ENCODE measurements at regions not wholly inside any gene's neighbourhood (a gene's known extent, or its start where the extent isn't known, plus 50 kb on each side); places are given as distances from the start of the nearest gene placed in this dataset.
"Not testable (repeated sequence)": the region's sequence is repeated elsewhere in the genome, so short reads cannot be mapped to it uniquely, and the experiment has no call there.

DNA sequence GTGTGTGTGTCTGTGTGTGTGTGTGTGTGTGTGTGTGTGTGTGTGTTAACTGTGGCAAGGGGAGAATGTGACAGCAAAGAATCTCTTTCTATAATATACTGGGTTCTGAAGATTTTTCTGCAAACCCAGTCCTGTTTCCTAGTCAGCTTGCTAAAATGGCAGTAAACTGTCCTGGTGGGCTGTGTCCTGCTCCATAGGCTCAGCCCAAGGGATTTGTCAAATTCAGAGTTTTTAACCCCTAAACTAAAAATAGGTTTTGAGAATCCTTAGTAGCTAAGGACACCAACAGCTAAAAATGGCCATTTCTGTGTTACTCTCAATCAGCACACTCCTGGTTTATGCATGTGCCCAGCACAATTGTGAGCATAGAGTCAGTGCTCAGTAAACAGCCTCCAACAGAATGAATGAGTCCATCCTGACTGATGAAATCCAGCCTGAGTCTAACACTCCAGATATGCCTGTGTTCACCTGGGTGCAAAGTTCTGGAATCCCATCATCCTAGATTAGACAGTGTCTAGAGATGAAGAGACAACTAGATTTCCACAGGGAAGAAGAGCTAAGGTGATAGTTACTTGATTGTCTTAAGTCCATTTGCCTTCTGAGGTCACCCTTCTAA lies 192.6 kb downstream of the TTC6 start:
- DNase-seq, result no peak

- DNase-seq, result no peak
These were observed 196.1 kb downstream of the TTC6 start for GRCh38 chr14:37791384-37792036.

DNA sequence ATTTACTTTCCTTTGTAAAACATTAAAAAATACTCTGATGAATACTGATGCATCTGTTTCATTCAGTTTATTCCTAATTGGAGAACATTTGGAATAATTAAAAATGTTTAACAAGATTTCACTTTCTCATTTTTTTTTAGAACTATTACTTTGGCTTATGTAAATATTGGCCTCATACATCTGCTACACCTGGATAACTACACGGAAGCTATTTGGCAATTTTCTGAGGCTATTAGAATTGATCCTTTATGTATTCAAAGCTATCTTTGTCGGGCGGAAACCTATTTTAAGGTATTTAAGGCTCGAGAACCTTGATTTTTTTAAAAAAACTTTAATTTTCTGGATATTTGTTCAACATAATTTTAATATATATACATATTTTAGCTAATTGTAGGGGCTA lies 196.7 kb downstream of the TTC6 start:
- DNase-seq, result no peak

GRCh38 chr14:37796703-37797416 lies 201.4 kb downstream of the TTC6 start:
- no peak for DNase-seq

- no peak for DNase-seq
These were observed 202.2 kb downstream of the TTC6 start for GRCh38 chr14:37797675-37798074.

- no peak for DNase-seq
These were observed 212.3 kb downstream of the TTC6 start for GRCh38 chr14:37807722-37808121.

- DNase-seq, result no peak
These were observed 214.8 kb downstream of the TTC6 start for GRCh38 chr14:37810094-37810801.

- no peak for DNase-seq
These were observed 218.3 kb downstream of the TTC6 start for GRCh38 chr14:37813732-37814131.

- no peak for DNase-seq
These were observed 220.7 kb downstream of the TTC6 start for GRCh38 chr14:37816135-37816534.

DNA sequence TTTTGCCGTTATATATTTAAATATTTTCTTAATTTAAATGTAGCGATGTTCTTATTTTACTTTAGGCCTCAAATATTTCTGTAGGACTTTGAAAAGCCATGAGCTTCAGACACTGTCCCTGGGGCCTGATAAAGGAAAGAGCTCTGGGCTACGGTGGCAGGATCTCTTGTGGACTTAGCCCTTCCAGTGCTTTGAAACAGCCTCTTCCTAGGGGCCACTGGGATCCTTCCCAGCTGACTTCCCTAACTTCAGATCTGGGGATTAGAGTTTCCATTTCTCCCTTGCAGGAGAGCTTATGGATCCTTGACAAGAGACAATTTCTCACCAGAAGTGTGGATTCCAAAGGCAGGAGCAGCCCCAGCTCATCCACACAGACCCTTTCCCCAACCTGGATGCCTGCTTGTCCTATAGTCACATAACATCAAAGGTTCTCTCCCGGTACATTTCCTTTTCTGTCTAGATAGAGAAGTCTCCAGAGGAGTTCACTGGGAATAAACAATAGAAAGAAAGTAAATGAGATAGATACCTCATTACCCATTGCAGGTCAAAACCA lies 221.4 kb downstream of the TTC6 start:
- DNase-seq, result no peak

DNA sequence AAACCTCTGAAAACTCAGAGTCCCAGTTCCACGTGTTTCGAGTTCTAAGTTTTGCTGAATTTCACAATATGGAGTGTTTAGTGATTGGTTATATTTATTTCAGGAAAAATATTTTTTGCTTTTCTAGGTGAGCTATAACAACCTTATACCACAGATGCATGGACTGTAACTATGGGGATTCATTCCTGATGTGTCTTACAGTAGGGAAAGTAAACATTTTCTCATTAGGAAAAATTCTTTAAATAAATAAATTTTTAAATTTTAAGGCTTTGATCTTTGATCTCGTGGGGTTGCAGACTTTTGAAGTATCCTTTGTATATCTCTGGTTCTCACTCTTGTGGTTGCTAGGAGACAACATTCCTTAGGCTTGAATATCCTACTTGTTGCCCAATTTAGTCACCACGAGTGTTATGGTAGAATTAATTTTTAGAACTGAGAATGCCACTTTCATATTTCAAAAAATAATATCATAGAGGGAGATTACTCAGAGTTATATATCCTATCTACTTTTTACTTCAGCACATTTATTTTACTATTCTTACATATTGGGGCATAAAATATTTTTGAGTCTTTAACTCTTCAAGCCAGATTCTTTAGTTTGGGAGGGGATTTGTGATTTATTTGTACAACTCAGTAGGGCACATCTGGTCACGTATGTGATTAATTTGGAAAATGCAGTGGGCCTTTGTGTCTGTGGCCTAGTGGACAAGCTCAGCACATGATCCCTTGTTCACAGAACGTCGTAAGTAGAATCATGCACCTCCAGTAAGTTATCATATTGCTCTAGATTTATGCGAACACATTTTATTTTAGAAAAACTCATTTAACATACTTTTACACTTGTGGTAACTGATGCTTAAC lies 224.0 kb downstream of the TTC6 start:
- DNase-seq, result no peak

- not testable (repeated sequence) for DNase-seq
These were observed 225.4 kb downstream of the TTC6 start for GRCh38 chr14:37820810-37821209.

DNA sequence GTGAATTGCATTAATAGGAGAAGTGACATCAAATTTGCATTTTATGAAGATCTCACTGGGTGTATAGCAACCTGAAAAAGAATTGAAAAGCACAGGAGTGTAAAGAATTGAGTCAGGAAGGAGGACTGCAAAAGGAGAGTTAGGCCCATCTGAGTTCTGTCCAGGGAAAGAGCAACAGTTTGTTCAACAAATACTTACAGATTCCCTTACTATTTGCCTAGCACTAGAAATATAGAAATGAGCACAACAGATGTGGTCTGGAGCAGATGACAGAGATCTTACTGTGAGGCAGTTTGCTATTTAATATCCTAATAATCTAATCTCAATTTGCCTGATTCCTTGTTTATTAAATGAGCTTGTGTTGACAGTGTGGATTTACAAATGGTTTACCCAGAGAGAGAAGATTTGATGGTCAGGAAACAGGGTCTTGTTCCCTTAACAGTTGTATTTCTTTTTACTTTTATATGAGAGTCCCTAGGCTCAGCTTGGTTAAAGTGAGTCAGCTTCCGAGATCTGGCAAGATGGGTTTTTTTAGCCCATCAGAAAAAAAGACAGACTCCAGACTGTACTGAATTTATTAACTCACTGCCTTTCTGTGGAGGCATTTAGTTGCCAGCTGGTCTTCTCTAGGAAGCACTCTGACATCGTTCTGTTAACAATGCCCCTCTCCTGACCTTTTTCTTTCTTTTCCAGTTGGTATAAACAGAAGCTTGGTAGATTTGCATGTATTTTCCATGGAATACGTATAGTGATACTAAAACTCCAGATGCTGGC lies 229.7 kb downstream of the TTC6 start:
- no peak for DNase-seq

DNA sequence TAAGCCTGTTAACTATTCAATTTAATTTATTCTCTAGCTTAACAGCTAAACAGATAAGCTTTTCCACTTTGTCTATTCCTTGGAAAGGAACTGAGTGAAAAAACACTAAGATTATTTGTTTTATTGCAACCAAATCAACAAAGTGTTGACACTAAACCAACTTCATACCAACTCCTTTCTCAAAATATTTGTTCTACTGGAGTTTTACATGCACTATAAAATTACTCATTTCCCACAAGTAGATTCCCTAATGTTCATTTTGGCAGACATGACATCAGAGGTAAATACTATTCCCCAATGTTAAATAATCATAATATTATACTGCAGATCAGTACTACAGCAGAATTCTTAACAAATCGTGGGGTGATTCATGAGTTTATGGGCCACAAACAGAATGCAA lies 231.4 kb downstream of the TTC6 start:
- DNase-seq, result no peak

GRCh38 chr14:37830271-37830670 lies 234.8 kb downstream of the TTC6 start:
- DNase-seq, result no peak

DNA sequence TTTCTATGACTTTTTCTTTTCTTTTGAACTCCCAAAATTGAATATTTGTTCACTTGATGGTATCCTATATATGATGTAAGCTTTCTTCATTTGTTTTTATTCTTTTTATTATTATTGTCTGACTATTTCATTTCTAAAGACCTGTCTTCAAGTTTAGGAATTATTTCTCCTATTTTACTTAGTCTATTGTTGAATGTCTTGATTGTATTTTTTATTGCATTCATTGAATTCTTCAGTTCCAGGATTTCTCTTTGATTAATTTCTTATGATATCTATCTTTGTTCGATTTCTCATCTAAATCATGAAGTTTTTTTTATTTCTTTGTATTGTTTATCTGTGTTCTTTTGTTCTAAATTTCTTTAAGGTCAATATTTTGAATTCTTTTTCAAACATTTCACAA lies 238.8 kb downstream of the TTC6 start:
- no peak for DNase-seq

GRCh38 chr14:37838778-37839177 lies 243.3 kb downstream of the TTC6 start:
- not testable (repeated sequence) for DNase-seq

DNA sequence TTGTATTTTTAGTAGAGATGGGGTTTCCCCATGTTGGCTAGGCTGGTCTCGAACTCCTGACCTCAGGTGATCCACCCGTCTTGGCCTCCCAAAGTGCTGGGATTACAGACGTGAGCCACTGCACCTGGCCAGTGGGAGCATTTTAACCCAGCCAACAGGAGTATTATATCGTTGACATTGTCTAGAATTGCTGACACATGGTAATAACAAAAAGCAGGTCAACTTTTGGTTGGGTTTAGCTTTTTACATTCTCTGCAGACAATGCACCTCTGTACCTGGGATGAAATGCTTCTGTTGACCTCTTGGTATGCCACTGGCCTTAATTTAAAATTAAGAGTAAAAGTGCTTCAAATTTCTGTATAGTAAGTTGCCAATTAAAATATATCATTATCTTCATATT lies 245.6 kb downstream of the TTC6 start:
- not testable (repeated sequence) for DNase-seq

DNA sequence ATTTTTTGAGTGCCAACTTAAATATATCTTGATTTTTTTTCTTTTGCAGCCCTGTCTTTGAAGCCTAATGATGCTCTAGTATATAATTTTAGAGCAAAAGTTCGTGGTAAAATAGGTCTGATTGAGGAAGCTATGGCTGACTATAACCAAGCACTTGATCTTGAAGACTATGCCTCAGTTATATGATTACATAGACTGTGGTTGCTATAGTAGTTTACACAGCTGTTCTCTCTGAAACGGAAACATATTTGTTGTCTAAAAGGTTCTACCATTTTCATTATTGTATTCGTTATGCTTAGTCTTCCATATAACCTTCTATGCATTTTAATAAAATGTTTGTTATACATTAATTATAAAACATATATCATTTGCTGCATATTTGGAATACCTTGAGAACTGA lies 246.7 kb downstream of the TTC6 start:
- DNase-seq, result no peak

GRCh38 chr14:37843954-37844607 lies 248.7 kb downstream of the TTC6 start:
- DNase-seq, result no peak

DNA sequence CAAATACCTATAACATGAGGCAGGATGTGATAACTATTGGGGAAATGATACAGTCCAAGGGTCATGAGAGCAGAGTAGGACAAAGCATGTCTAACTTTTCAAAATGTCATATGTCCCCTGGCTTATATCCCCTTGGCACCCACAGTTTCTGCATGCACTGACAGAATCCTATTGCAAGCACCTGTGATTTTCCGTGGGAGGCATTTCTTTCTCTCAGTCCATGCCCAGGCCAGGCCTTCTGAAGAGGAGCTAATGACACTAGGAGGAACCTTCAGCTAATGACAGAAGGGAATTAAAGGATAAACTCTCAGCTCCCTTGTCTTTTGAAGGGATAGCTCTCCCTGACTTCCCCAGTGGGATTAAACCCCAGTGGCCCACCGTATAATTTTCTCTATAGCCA lies 249.2 kb downstream of the TTC6 start:
- DNase-seq, result no peak

All from CD4-positive, alpha-beta T cell treated with Interferon alpha-2 for 1 hour (primary cell).